ENCODE measurements at regions not wholly inside any gene's neighbourhood (a gene's known extent, or its start where the extent isn't known, plus 50 kb on each side); places are given as distances from the start of the nearest gene placed in this dataset.

DNA sequence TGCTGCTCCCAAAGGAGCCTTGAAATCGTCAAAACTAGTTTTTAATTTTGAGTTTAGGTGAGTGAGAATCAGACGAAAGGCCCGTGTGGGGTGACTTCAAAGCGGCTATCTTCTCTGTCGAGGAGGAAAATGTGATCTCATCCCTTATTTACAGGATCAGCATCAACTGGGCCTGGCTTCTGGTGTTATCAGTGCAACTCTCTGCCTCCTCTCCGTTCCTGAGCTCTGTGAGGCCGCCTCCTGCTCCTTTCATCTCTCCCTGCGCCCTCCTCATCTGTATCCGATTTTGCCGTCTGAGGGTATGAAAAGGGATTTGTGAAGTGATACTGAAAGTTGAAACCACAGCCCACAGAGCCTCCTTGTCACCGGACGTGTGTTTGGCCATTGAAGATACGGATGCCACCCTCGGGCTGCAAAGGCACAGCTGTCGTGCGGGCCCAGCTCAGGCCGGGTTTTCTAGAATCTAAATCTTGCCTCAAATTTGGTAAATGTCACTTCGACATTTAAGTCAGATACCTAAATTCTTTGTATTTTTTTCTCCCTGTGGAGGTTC lies 408.7 kb upstream of the ADARB2 start:
- DNase-seq (ENCODE audit: extremely low spot score) = no peak
- ChIA-PET CTCF (no interaction called here), POLR2A (no interaction called here)
- TF ChIP-seq FOXK2 (IDR thresholded peaks at IDR 0.05) (no peak), FOXM1 (IDR thresholded peaks at IDR 0.05; ENCODE audit: borderline replicate concordance) (no peak), NFRKB (IDR thresholded peaks at IDR 0.05) (no peak), BHLHE40 (IDR thresholded peaks at IDR 0.05; ENCODE audit: borderline replicate concordance) (no peak), ZNF384 (IDR thresholded peaks at IDR 0.05) (no peak), ARNT (IDR thresholded peaks at IDR 0.05) (no peak), FOXA1 (IDR thresholded peaks at IDR 0.05) (no peak), L3MBTL2 (conservative IDR thresholded peaks at IDR 0.05) (no peak), LEF1 (IDR thresholded peaks at IDR 0.05; ENCODE audit: borderline replicate concordance) (no peak), TARDBP (IDR thresholded peaks at IDR 0.05) (no peak), SUZ12 (IDR thresholded peaks at IDR 0.05) (no peak)
- TF ChIP-seq, protein P1, sequence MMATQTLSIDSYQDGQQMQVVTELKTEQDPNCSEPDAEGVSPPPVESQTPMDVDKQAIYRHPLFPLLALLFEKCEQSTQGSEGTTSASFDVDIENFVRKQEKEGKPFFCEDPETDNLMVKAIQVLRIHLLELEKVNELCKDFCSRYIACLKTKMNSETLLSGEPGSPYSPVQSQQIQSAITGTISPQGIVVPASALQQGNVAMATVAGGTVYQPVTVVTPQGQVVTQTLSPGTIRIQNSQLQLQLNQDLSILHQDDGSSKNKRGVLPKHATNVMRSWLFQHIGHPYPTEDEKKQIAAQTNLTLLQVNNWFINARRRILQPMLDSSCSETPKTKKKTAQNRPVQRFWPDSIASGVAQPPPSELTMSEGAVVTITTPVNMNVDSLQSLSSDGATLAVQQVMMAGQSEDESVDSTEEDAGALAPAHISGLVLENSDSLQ (IDR thresholded peaks at IDR 0.05) = no peak

- CTCF ChIA-PET = no interaction called here
- POLR2A ChIA-PET = no interaction called here
- no peak for TF ChIP-seq SUZ12 (IDR thresholded peaks at IDR 0.05)
- TF ChIP-seq LEF1 (IDR thresholded peaks at IDR 0.05; ENCODE audit: borderline replicate concordance) = no peak
- TF ChIP-seq L3MBTL2 (conservative IDR thresholded peaks at IDR 0.05) = no peak
- TF ChIP-seq FOXM1 (IDR thresholded peaks at IDR 0.05; ENCODE audit: borderline replicate concordance) = no peak
- no peak for TF ChIP-seq TARDBP (IDR thresholded peaks at IDR 0.05)
- TF ChIP-seq HDGF (IDR thresholded peaks at IDR 0.05; ENCODE audit: borderline replicate concordance) = no peak
- TF ChIP-seq ELF4 (IDR thresholded peaks at IDR 0.05) = no peak
- no peak for TF ChIP-seq SP1 (IDR thresholded peaks at IDR 0.05)
- TF ChIP-seq FOXA1 (IDR thresholded peaks at IDR 0.05) = no peak
- TF ChIP-seq ARNT (IDR thresholded peaks at IDR 0.05) = no peak
- no peak for TF ChIP-seq NFRKB (IDR thresholded peaks at IDR 0.05)
- TF ChIP-seq ZNF384 (IDR thresholded peaks at IDR 0.05) = no peak
- no peak for TF ChIP-seq FOXK2 (IDR thresholded peaks at IDR 0.05)
- DNase-seq (ENCODE audit: extremely low spot score) = no peak
Measured at GRCh38 chr10:2145491-2145890, 408.2 kb upstream of the ADARB2 start.

DNA sequence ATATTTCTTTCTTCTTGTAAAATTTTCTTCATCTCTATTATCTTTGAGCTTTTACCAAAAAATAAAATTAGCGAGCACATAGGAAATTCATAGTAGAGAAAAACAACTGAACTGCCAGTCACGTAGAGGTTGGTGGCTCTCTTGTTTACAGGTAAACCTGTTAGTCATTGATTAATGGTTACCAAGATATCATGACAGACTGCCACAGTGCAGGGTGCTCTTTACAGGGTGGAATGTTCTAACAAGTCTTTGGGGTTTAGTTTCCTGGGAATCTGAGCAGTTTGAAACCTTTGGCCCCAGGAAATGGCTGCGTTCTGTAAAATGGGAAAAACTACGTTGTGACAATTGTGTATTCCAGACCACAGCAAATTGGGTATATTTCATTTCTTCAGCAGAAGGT lies 407.3 kb upstream of the ADARB2 start:
- POLR2A ChIA-PET = no interaction called here
- no peak for DNase-seq (ENCODE audit: extremely low spot score)

DNA sequence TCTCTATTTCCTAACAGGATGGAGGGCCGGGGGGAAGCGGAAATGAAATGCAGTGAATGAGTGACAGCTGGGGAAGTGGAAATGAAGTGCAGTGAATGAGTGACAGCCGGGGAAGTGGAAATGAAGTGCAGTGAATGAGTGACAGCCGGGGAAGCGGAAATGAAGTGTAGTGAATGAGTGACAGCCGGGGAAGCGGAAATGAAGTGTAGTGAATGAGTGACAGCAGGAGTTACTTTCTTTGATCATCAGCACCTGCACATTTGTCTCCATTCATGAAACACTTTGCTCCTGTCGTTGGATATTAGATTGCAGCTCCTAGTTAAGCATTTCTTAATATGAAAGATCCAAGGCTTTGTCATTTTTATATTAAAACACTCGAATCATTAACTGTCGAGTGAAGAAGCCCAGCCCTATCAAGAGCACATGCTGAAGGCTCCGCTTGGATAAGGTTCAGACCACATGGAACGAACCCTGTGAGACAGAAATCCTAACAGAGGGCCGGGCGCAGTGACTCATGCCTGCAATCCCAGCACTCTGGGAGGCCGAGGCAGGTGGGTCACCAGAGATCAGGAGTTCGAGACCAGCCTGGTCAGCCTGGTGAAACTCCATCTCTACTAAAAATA lies 406.0 kb upstream of the ADARB2 start:
- ChIA-PET CTCF (no interaction called here), POLR2A (no interaction called here)

More for the DNA sequence above, 407.3 kb upstream of the ADARB2 start:
- no peak for TF ChIP-seq CTBP1 (IDR thresholded peaks at IDR 0.05; ENCODE audit: borderline replicate concordance)
- no peak for TF ChIP-seq SP1 (IDR thresholded peaks at IDR 0.05)
- TF ChIP-seq TARDBP (IDR thresholded peaks at IDR 0.05) = no peak
- TF ChIP-seq, protein P1 (IDR thresholded peaks at IDR 0.05) = no peak
- no peak for TF ChIP-seq FOXM1 (IDR thresholded peaks at IDR 0.05; ENCODE audit: borderline replicate concordance)
- no peak for TF ChIP-seq L3MBTL2 (conservative IDR thresholded peaks at IDR 0.05)
- no peak for TF ChIP-seq ZNF384 (IDR thresholded peaks at IDR 0.05)
- no peak for TF ChIP-seq HDGF (IDR thresholded peaks at IDR 0.05; ENCODE audit: borderline replicate concordance)
- CTCF ChIA-PET = no interaction called here

DNA sequence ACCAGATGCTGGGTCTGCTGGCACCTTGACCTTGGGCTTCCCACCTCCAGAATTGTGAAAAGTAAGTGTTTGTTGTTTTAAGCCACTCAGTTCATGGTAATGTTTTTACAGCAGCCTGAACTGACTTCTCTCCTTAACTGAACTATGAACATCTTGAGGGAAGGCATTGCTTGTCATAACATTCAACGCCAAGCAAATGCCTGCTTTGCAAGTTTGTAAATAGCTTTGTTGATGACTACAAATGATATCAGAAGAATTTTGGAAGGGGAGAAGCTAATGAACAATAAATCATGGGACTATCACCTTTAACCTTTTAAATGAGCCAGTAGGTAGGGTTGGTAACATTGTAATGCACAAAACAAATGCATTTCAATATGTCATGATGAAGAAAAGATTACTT lies 402.4 kb upstream of the ADARB2 start:
- TF ChIP-seq FOXA1 (IDR thresholded peaks at IDR 0.05) (no peak), NFRKB (IDR thresholded peaks at IDR 0.05) (no peak), FOXK2 (IDR thresholded peaks at IDR 0.05) (no peak), HDGF (IDR thresholded peaks at IDR 0.05; ENCODE audit: borderline replicate concordance) (no peak), ZNF384 (IDR thresholded peaks at IDR 0.05) (no peak), BHLHE40 (IDR thresholded peaks at IDR 0.05; ENCODE audit: borderline replicate concordance) (no peak), ELF4 (IDR thresholded peaks at IDR 0.05) (no peak), SP1 (IDR thresholded peaks at IDR 0.05) (no peak), LEF1 (IDR thresholded peaks at IDR 0.05; ENCODE audit: borderline replicate concordance) (no peak), TARDBP (IDR thresholded peaks at IDR 0.05) (no peak)
- CTCF ChIA-PET = no interaction called here
- POLR2A ChIA-PET = no interaction called here

More for the DNA sequence above, 406.0 kb upstream of the ADARB2 start:
- TF ChIP-seq, protein P1 (IDR thresholded peaks at IDR 0.05) = peak; percentile 48
- no peak for TF ChIP-seq SP1 (IDR thresholded peaks at IDR 0.05)
- TF ChIP-seq CTBP1 (IDR thresholded peaks at IDR 0.05; ENCODE audit: borderline replicate concordance) = no peak
- TF ChIP-seq NFRKB (IDR thresholded peaks at IDR 0.05) = no peak
- DNase-seq (ENCODE audit: extremely low spot score) = no peak

GRCh38 chr10:2137549-2138174 lies 400.3 kb upstream of the ADARB2 start:
- ChIA-PET CTCF (interaction anchor here (0.6 to 1.5 kb wide), 7 partner anchors 12 to 793 kb away, joined by 3 to 4 read pairs (median 3); no protein-coding TSS in a partner anchor), POLR2A (no interaction called here)
- TF ChIP-seq TARDBP (IDR thresholded peaks at IDR 0.05) (no peak), LEF1 (IDR thresholded peaks at IDR 0.05; ENCODE audit: borderline replicate concordance) (no peak), ARNT (IDR thresholded peaks at IDR 0.05) (no peak), HDGF (IDR thresholded peaks at IDR 0.05; ENCODE audit: borderline replicate concordance) (no peak), ELF4 (IDR thresholded peaks at IDR 0.05) (no peak), BHLHE40 (IDR thresholded peaks at IDR 0.05; ENCODE audit: borderline replicate concordance) (no peak), FOXM1 (IDR thresholded peaks at IDR 0.05; ENCODE audit: borderline replicate concordance) (no peak), FOXA1 (IDR thresholded peaks at IDR 0.05) (no peak), SP1 (IDR thresholded peaks at IDR 0.05) (no peak), CTBP1 (IDR thresholded peaks at IDR 0.05; ENCODE audit: borderline replicate concordance) (no peak), FOXK2 (IDR thresholded peaks at IDR 0.05) (no peak), L3MBTL2 (conservative IDR thresholded peaks at IDR 0.05) (no peak), NFRKB (IDR thresholded peaks at IDR 0.05) (no peak), SUZ12 (IDR thresholded peaks at IDR 0.05) (no peak), ZNF384 (IDR thresholded peaks at IDR 0.05) (no peak)
- TF ChIP-seq, protein P1 (IDR thresholded peaks at IDR 0.05) = no peak
- peak; percentile 17 for DNase-seq (ENCODE audit: extremely low spot score)

More for the DNA sequence above, 402.4 kb upstream of the ADARB2 start:
- no peak for DNase-seq (ENCODE audit: extremely low spot score)
